ENCODE measurements at regions not wholly inside any gene's neighbourhood (a gene's known extent, or its start where the extent isn't known, plus 50 kb on each side); places are given as distances from the start of the nearest gene placed in this dataset.

DNA sequence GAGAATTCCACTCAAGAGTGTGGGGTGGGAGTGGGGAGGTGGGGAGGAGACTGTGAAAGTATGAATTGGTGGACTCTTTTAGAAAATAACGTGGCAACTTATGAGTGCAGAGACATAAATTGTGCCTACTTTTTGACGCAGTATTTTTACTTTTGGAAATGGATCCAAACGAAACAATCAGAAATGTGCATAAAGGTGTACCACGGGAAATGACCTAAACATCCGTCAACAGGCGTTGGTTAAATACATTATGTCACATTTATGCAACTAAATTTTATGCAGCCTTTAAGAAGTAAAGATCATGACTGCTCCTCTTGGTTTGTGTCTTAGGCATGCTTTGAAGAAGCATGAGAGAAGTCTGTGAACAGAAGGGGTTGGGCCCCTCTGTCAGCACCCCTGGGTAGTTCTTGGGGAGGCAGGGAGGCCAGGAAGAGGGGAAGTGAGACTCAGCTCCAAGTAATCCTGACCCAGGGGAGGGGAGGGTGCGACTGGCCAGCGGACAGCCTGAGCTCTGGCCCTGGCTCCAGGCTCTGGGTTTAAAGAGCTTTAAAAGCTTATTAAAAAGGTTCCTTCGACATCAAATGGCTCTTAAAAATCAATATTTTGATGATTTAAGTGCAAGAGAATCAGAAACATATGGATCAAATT is 126.4 kb upstream of the HAAO start:
- H3K4me1 ChIP-seq (ENCODE audit: control insufficient read depth, insufficient read depth, low read length): peaks cover 30% of the 10 kb centered on the region
- H3K4me3 ChIP-seq (ENCODE audit: insufficient read depth, low read depth, low read length): no peak overlapping the region
- 93% methylated on average over 8 to 9 of the region's 9 CpGs for WGBS, 2 experiments
- no peaks in the 10 kb centered on the region for H3K9me3 ChIP-seq (ENCODE audit: control insufficient read depth, low read length)
- no peak overlapping the region for H3K27ac ChIP-seq (ENCODE audit: insufficient read depth, low read depth, low read length, poor library complexity, severe bottlenecking)
- no peaks in the 10 kb centered on the region for H3K27me3 ChIP-seq (ENCODE audit: control insufficient read depth, insufficient read depth, low read length, poor library complexity, severe bottlenecking)
- H3K36me3 ChIP-seq (ENCODE audit: control insufficient read depth, insufficient read depth, low read length): no peaks in the 10 kb centered on the region

DNA sequence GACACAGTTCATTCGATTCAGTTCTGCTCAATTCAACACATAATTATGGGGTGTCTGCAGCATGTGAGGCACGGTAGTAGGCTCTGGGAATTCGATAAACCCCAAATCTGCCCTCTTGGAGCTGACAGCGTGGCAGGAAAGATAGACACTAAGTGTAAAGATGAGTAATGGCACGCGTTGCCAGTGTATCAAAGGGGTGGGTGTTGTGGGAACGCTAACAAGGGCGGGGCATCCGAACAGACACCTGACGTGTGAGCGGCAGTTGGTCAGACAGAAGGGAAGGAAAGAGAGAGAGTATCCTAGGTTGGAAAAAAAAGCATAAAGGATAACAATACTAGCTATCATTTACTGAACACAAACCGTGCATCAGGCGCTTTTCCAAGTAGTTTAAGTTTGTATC is 125.7 kb upstream of the HAAO start:
- peaks cover 23% of the 10 kb centered on the region for H3K4me1 ChIP-seq (ENCODE audit: control insufficient read depth, insufficient read depth, low read length)
- H3K27me3 ChIP-seq (ENCODE audit: control insufficient read depth, insufficient read depth, low read length, poor library complexity, severe bottlenecking): no peaks in the 10 kb centered on the region
- no peak overlapping the region for H3K4me3 ChIP-seq (ENCODE audit: insufficient read depth, low read depth, low read length)
- H3K27ac ChIP-seq (ENCODE audit: insufficient read depth, low read depth, low read length, poor library complexity, severe bottlenecking): no peak overlapping the region
- H3K36me3 ChIP-seq (ENCODE audit: control insufficient read depth, insufficient read depth, low read length): no peaks in the 10 kb centered on the region
- H3K9me3 ChIP-seq (ENCODE audit: control insufficient read depth, low read length): no peaks in the 10 kb centered on the region
- WGBS, 2 experiments: 92 to 98% methylated on average over 13 of the region's 13 CpGs

DNA sequence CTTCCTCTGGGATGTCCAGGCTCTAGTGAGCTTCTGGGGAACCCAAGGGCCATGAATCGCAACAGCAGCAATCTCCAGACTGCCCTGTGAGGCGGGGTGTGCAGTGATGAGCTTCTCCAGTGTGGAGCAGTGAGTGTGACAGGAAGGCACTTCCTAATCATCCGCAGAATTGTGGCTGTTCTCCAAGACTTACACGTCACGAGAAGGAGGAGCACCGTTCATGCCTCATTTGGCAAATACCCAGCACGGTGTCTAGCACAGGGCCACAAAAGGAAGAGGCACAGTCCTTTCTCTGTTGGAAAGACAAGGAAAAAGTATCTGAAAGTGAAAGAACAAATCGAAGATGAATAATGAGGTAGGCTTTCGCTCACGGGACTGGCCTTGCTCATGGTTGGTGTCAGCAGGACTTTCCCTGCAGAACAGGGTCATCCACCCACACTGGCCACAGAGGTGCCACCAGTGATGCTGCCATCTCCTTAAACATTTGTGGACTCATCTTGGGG is 125.1 kb upstream of the HAAO start:
- Histone ChIP-seq H3K4me3 (ENCODE audit: insufficient read depth, low read depth, low read length) (no peak overlapping the region), H3K27me3 (ENCODE audit: control insufficient read depth, insufficient read depth, low read length, poor library complexity, severe bottlenecking) (no peaks in the 10 kb centered on the region), H3K9me3 (ENCODE audit: control insufficient read depth, low read length) (no peaks in the 10 kb centered on the region), H3K4me1 (ENCODE audit: control insufficient read depth, insufficient read depth, low read length) (peaks cover 17% of the 10 kb centered on the region), H3K36me3 (ENCODE audit: control insufficient read depth, insufficient read depth, low read length) (no peaks in the 10 kb centered on the region), H3K27ac (ENCODE audit: insufficient read depth, low read depth, low read length, poor library complexity, severe bottlenecking) (no peak overlapping the region)
- 95% methylated on average over 10 of the region's 10 CpGs for WGBS, 2 experiments

DNA sequence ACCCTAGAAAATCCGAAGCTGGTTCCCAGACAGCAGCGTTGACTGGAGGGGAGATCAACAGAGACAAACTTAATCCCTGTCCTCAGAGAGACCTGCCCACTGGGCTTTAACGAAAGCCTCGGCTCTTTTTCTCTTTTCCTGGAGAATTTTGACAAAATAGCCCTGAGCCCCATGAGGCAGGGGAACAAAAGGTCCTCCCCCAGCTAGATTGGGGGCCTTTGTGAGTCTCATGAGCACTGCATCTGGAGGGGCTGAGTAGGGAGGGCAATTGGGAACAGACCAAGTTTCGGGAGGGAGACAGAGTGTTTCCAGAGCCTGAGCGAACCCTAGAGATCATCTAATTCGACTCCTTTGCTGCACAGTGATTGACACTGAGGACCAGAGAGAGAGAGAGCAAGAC is 123.9 kb upstream of the HAAO start:
- H3K9me3 ChIP-seq (ENCODE audit: control insufficient read depth, low read length): no peaks in the 10 kb centered on the region
- H3K27ac ChIP-seq (ENCODE audit: insufficient read depth, low read depth, low read length, poor library complexity, severe bottlenecking): no peak overlapping the region
- no peaks in the 10 kb centered on the region for H3K27me3 ChIP-seq (ENCODE audit: control insufficient read depth, insufficient read depth, low read length, poor library complexity, severe bottlenecking)
- H3K36me3 ChIP-seq (ENCODE audit: control insufficient read depth, insufficient read depth, low read length): no peaks in the 10 kb centered on the region
- H3K4me3 ChIP-seq (ENCODE audit: insufficient read depth, low read depth, low read length): no peak overlapping the region
- 59 to 66% methylated on average over 7 of the region's 7 CpGs for WGBS, 2 experiments
- peaks cover 14% of the 10 kb centered on the region for H3K4me1 ChIP-seq (ENCODE audit: control insufficient read depth, insufficient read depth, low read length)

DNA sequence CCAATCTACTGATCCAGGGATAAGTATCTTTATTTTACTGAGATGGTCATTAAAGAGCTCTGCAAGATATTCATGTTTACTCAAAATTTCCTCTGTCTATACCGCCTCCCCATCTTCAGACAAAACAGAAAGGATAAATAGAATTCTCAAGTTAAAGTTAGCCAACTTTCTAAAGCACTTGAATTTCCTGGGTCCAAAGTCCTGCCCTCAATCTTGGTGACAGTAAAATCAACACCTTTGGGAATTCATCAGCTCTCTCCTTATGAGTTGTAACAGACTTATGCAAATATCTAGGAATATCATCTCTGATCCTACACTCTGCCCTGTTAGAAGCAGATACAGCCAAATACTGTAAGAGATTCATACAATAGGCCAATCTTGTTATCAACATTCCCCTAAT is 122.5 kb upstream of the HAAO start:
- H3K27ac ChIP-seq (ENCODE audit: insufficient read depth, low read depth, low read length, poor library complexity, severe bottlenecking): no peak overlapping the region
- 100% methylated on average over 1 of the region's 1 CpG for WGBS, 2 experiments
- H3K27me3 ChIP-seq (ENCODE audit: control insufficient read depth, insufficient read depth, low read length, poor library complexity, severe bottlenecking): no peaks in the 10 kb centered on the region
- peaks cover 14% of the 10 kb centered on the region for H3K4me1 ChIP-seq (ENCODE audit: control insufficient read depth, insufficient read depth, low read length)
- no peaks in the 10 kb centered on the region for H3K36me3 ChIP-seq (ENCODE audit: control insufficient read depth, insufficient read depth, low read length)
- no peaks in the 10 kb centered on the region for H3K9me3 ChIP-seq (ENCODE audit: control insufficient read depth, low read length)
- H3K4me3 ChIP-seq (ENCODE audit: insufficient read depth, low read depth, low read length): no peak overlapping the region

DNA sequence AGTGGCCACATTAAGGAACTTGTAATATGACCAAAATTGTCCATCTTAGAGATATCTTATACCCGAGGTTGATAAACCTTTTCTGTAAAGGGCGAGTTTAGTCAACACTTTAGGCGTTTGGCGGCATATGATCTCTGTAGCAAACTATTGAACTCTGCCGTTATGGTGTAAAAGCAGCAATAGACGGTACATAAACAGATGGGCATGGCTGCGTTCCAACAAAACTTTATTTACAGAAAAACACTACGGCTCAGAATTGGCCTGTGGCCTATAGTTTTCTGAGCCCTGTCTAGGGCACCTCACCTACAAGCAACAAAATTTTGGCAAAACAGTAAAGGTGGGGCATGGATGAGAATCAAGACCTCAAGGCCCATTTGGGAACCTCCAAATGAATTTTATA is 121.9 kb upstream of the HAAO start:
- WGBS, 2 experiments: 88 to 91% methylated on average over 8 of the region's 8 CpGs
- Histone ChIP-seq H3K4me1 (ENCODE audit: control insufficient read depth, insufficient read depth, low read length) (peaks cover 14% of the 10 kb centered on the region), H3K4me3 (ENCODE audit: insufficient read depth, low read depth, low read length) (no peak overlapping the region), H3K36me3 (ENCODE audit: control insufficient read depth, insufficient read depth, low read length) (no peaks in the 10 kb centered on the region), H3K9me3 (ENCODE audit: control insufficient read depth, low read length) (no peaks in the 10 kb centered on the region), H3K27ac (ENCODE audit: insufficient read depth, low read depth, low read length, poor library complexity, severe bottlenecking) (no peak overlapping the region), H3K27me3 (ENCODE audit: control insufficient read depth, insufficient read depth, low read length, poor library complexity, severe bottlenecking) (no peaks in the 10 kb centered on the region)

DNA sequence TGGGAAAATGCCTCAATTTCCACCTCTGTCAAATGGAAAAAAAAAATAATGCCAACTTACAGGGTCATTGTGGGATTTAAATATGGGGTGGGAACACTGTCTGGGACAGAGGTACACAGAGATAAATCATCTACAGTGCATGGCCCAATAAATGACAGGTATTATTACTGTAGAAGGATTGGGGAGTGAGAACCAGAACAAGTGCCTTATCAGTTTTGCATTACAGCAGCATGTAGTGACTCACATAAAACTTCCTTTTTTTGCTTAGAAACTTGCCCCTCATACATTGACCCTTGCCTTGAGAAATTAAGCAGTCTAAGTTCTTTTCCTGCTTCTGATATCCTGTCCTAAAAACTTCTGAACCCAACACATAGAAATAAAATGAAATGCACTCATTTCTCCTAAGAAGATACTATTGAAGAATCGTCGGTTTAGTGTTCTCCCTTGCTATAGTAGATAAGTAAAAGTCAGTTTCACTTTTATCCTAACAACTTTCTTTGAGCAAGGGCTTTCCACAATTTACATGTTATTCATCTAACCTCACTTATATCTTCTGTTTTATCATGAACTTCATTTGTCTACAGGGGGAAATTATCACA is 121.0 kb upstream of the HAAO start:
- 90 to 100% methylated on average over 2 of the region's 2 CpGs for WGBS, 2 experiments
- H3K27ac ChIP-seq (ENCODE audit: insufficient read depth, low read depth, low read length, poor library complexity, severe bottlenecking): no peak overlapping the region

DNA sequence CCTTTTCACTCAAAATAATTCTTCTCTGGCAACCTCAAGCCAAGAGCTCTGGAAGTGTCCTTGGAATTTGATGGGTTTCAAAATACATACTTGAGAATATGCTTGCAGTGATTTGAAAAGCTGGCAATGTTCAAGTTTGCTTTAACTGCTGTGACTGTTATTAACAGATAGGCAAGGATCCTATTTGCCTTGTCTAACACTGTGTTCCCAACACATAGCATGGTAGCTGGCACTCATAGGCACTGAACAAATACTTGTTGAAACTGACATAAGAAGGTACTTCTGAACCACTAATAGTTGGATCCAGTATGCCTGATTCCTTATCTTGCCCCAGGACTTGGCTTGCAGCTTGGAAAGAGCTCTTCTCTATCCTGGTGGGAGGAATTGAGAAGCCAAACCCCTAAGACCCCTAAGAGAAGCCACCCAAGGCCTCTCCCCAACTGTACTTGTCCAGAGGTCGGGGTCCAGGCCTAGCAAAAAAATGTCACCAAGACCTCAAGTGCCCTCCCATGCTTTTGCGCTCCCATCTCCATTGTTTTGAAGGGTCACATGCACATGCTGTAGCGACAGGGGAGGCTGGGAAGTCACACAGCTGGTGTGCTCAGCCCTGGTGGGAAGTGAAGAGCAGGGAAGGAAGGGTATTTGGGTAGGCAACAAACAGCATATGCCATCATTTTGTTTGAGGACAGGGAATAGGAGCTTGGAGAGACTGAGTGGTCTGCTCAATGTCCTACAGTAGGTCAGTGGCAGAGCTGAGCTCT is 118.4 kb upstream of the HAAO start:
- Histone ChIP-seq H3K9me3 (ENCODE audit: control insufficient read depth, low read length) (no peaks in the 10 kb centered on the region), H3K4me3 (ENCODE audit: insufficient read depth, low read depth, low read length) (no peak overlapping the region), H3K36me3 (ENCODE audit: control insufficient read depth, insufficient read depth, low read length) (no peaks in the 10 kb centered on the region), H3K27ac (ENCODE audit: insufficient read depth, low read depth, low read length, poor library complexity, severe bottlenecking) (no peak overlapping the region), H3K4me1 (ENCODE audit: control insufficient read depth, insufficient read depth, low read length) (peaks cover 22% of the 10 kb centered on the region), H3K27me3 (ENCODE audit: control insufficient read depth, insufficient read depth, low read length, poor library complexity, severe bottlenecking) (no peaks in the 10 kb centered on the region)
- 86 to 87% methylated on average over 3 of the region's 3 CpGs for WGBS, 2 experiments

More for the DNA sequence above, 121.0 kb upstream of the HAAO start:
- H3K27me3 ChIP-seq (ENCODE audit: control insufficient read depth, insufficient read depth, low read length, poor library complexity, severe bottlenecking): no peaks in the 10 kb centered on the region
- peaks cover 14% of the 10 kb centered on the region for H3K4me1 ChIP-seq (ENCODE audit: control insufficient read depth, insufficient read depth, low read length)
- no peaks in the 10 kb centered on the region for H3K36me3 ChIP-seq (ENCODE audit: control insufficient read depth, insufficient read depth, low read length)
- H3K9me3 ChIP-seq (ENCODE audit: control insufficient read depth, low read length): no peaks in the 10 kb centered on the region
- H3K4me3 ChIP-seq (ENCODE audit: insufficient read depth, low read depth, low read length): no peak overlapping the region

DNA sequence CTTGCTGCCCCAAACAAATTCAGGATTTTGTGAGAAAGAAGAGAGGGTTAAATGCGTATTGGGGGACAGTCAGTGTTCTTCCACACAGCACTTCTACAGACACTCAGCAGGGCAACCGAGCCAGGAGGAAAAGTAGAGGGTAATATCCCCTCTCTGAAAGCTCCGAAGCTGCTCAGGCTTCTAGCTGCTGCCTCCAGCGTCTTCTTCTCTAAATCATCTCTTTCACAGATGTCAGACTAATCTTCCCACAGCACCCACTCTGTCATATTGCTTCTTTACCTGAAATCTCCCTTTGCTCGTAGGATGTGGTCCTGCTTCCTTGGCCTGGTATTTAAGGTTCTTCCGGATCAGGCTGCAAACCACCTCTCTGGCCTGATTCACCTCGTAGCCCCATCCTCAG is 117.6 kb upstream of the HAAO start:
- no peak overlapping the region for H3K4me3 ChIP-seq (ENCODE audit: insufficient read depth, low read depth, low read length)
- WGBS, 2 experiments: 94 to 96% methylated on average over 7 of the region's 7 CpGs
- no peak overlapping the region for H3K27ac ChIP-seq (ENCODE audit: insufficient read depth, low read depth, low read length, poor library complexity, severe bottlenecking)
- H3K27me3 ChIP-seq (ENCODE audit: control insufficient read depth, insufficient read depth, low read length, poor library complexity, severe bottlenecking): no peaks in the 10 kb centered on the region
- H3K4me1 ChIP-seq (ENCODE audit: control insufficient read depth, insufficient read depth, low read length): peaks cover 26% of the 10 kb centered on the region
- no peaks in the 10 kb centered on the region for H3K9me3 ChIP-seq (ENCODE audit: control insufficient read depth, low read length)
- no peaks in the 10 kb centered on the region for H3K36me3 ChIP-seq (ENCODE audit: control insufficient read depth, insufficient read depth, low read length)

DNA sequence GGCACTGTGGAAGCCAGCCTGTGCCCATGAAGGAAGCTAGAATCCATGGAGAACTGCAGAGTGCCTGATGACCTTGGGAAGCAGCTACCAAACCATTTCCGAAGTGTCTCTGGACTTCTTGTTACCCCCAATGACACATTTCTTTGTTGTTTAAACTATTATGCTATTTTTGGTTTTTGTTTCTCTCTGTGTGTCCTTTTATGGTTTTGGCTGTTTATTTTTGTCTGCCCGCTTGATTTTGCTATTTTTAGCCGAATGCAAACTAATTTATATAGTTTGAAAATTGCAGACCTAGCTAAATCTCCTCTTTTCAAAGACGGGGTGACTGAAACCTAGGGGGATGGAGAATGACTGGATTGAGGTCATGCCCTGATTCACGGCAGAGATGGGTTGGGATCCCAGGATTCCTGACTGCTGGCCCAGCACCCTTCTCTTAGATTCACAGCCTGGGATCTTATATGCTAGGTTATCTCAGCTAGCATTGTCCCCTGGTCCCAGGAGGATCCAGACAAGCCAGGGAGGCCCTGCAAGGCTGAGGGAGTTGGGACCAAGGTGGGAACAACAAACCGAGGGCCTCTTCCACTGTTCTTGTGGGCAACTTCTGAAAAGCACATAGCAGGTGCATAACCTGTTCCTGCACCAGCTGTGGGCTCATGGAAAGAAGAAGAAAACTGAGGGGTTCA is 116.3 kb upstream of the HAAO start:
- H3K36me3 ChIP-seq (ENCODE audit: control insufficient read depth, insufficient read depth, low read length): no peaks in the 10 kb centered on the region
- no peaks in the 10 kb centered on the region for H3K9me3 ChIP-seq (ENCODE audit: control insufficient read depth, low read length)
- 93 to 96% methylated on average over 6 of the region's 6 CpGs for WGBS, 2 experiments
- H3K4me3 ChIP-seq (ENCODE audit: insufficient read depth, low read depth, low read length): no peak overlapping the region
- H3K27ac ChIP-seq (ENCODE audit: insufficient read depth, low read depth, low read length, poor library complexity, severe bottlenecking): no peak overlapping the region
- no peaks in the 10 kb centered on the region for H3K27me3 ChIP-seq (ENCODE audit: control insufficient read depth, insufficient read depth, low read length, poor library complexity, severe bottlenecking)
- peaks cover 26% of the 10 kb centered on the region for H3K4me1 ChIP-seq (ENCODE audit: control insufficient read depth, insufficient read depth, low read length)
